ENCODE measurements at regions not wholly inside any gene's neighbourhood (a gene's known extent, or its start where the extent isn't known, plus 50 kb on each side); places are given as distances from the start of the nearest gene placed in this dataset.

DNA sequence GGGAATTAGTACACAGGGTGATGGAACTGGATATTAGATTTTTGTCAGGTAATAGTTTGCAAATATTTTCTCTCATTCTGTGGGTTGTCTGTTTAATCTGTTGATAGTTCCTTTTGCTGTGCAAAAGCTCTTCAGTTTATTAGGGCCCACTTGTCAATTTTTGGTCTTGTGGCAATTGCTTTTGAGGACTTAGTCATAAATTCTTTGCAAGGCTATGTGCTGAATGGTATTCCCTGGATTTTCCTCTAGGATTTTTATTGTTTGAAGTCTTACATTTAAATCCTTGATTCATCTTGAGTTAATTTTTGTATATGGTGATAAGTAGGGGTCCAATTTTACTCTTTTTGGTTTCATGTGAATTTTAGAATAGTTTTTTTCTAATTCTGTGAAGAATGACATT lies 111.3 kb downstream of the ARRDC4 start (continued):
- TF ChIP-seq, protein P1, sequence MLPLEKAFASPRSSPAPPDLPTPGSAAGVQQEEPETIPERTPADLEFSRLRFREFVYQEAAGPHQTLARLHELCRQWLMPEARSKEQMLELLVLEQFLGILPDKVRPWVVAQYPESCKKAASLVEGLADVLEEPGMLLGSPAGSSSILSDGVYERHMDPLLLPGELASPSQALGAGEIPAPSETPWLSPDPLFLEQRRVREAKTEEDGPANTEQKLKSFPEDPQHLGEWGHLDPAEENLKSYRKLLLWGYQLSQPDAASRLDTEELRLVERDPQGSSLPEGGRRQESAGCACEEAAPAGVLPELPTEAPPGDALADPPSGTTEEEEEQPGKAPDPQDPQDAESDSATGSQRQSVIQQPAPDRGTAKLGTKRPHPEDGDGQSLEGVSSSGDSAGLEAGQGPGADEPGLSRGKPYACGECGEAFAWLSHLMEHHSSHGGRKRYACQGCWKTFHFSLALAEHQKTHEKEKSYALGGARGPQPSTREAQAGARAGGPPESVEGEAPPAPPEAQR (CRISPR knock-in tag; IDR thresholded peaks at IDR 0.05), result no peak
- TF ChIP-seq ZNF219 (CRISPR knock-in tag; IDR thresholded peaks at IDR 0.05; ENCODE audit: borderline replicate concordance) (no peak), CREB1 (CRISPR knock-in tag; IDR thresholded peaks at IDR 0.05) (no peak), FOXP1 (CRISPR knock-in tag; IDR thresholded peaks at IDR 0.05; ENCODE audit: borderline replicate concordance) (no peak), ZBTB21 (CRISPR knock-in tag; IDR thresholded peaks at IDR 0.05; ENCODE audit: borderline replicate concordance) (no peak), FOXJ3 (CRISPR knock-in tag; IDR thresholded peaks at IDR 0.05; ENCODE audit: borderline replicate concordance) (no peak), SP1 (CRISPR knock-in tag; conservative IDR thresholded peaks at IDR 0.05) (no peak)
- TF ChIP-seq, protein P2, sequence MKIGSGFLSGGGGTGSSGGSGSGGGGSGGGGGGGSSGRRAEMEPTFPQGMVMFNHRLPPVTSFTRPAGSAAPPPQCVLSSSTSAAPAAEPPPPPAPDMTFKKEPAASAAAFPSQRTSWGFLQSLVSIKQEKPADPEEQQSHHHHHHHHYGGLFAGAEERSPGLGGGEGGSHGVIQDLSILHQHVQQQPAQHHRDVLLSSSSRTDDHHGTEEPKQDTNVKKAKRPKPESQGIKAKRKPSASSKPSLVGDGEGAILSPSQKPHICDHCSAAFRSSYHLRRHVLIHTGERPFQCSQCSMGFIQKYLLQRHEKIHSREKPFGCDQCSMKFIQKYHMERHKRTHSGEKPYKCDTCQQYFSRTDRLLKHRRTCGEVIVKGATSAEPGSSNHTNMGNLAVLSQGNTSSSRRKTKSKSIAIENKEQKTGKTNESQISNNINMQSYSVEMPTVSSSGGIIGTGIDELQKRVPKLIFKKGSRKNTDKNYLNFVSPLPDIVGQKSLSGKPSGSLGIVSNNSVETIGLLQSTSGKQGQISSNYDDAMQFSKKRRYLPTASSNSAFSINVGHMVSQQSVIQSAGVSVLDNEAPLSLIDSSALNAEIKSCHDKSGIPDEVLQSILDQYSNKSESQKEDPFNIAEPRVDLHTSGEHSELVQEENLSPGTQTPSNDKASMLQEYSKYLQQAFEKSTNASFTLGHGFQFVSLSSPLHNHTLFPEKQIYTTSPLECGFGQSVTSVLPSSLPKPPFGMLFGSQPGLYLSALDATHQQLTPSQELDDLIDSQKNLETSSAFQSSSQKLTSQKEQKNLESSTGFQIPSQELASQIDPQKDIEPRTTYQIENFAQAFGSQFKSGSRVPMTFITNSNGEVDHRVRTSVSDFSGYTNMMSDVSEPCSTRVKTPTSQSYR (CRISPR knock-in tag; IDR thresholded peaks at IDR 0.05), result no peak
- TF ChIP-seq, protein P3, sequence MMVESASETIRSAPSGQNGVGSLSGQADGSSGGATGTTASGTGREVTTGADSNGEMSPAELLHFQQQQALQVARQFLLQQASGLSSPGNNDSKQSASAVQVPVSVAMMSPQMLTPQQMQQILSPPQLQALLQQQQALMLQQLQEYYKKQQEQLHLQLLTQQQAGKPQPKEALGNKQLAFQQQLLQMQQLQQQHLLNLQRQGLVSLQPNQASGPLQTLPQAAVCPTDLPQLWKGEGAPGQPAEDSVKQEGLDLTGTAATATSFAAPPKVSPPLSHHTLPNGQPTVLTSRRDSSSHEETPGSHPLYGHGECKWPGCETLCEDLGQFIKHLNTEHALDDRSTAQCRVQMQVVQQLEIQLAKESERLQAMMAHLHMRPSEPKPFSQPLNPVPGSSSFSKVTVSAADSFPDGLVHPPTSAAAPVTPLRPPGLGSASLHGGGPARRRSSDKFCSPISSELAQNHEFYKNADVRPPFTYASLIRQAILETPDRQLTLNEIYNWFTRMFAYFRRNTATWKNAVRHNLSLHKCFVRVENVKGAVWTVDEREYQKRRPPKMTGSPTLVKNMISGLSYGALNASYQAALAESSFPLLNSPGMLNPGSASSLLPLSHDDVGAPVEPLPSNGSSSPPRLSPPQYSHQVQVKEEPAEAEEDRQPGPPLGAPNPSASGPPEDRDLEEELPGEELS (CRISPR knock-in tag; IDR thresholded peaks at IDR 0.05), result no peak
- TF ChIP-seq, protein P4, sequence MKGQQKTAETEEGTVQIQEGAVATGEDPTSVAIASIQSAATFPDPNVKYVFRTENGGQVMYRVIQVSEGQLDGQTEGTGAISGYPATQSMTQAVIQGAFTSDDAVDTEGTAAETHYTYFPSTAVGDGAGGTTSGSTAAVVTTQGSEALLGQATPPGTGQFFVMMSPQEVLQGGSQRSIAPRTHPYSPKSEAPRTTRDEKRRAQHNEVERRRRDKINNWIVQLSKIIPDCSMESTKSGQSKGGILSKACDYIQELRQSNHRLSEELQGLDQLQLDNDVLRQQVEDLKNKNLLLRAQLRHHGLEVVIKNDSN (CRISPR knock-in tag; IDR thresholded peaks at IDR 0.05), result no peak
- TF ChIP-seq, protein P5, sequence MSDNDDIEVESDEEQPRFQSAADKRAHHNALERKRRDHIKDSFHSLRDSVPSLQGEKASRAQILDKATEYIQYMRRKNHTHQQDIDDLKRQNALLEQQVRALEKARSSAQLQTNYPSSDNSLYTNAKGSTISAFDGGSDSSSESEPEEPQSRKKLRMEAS (CRISPR knock-in tag; IDR thresholded peaks at IDR 0.05), result no peak
- TF ChIP-seq, protein P6, sequence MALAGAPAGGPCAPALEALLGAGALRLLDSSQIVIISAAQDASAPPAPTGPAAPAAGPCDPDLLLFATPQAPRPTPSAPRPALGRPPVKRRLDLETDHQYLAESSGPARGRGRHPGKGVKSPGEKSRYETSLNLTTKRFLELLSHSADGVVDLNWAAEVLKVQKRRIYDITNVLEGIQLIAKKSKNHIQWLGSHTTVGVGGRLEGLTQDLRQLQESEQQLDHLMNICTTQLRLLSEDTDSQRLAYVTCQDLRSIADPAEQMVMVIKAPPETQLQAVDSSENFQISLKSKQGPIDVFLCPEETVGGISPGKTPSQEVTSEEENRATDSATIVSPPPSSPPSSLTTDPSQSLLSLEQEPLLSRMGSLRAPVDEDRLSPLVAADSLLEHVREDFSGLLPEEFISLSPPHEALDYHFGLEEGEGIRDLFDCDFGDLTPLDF (CRISPR knock-in tag; IDR thresholded peaks at IDR 0.05), result no peak
- TF ChIP-seq, protein P7, sequence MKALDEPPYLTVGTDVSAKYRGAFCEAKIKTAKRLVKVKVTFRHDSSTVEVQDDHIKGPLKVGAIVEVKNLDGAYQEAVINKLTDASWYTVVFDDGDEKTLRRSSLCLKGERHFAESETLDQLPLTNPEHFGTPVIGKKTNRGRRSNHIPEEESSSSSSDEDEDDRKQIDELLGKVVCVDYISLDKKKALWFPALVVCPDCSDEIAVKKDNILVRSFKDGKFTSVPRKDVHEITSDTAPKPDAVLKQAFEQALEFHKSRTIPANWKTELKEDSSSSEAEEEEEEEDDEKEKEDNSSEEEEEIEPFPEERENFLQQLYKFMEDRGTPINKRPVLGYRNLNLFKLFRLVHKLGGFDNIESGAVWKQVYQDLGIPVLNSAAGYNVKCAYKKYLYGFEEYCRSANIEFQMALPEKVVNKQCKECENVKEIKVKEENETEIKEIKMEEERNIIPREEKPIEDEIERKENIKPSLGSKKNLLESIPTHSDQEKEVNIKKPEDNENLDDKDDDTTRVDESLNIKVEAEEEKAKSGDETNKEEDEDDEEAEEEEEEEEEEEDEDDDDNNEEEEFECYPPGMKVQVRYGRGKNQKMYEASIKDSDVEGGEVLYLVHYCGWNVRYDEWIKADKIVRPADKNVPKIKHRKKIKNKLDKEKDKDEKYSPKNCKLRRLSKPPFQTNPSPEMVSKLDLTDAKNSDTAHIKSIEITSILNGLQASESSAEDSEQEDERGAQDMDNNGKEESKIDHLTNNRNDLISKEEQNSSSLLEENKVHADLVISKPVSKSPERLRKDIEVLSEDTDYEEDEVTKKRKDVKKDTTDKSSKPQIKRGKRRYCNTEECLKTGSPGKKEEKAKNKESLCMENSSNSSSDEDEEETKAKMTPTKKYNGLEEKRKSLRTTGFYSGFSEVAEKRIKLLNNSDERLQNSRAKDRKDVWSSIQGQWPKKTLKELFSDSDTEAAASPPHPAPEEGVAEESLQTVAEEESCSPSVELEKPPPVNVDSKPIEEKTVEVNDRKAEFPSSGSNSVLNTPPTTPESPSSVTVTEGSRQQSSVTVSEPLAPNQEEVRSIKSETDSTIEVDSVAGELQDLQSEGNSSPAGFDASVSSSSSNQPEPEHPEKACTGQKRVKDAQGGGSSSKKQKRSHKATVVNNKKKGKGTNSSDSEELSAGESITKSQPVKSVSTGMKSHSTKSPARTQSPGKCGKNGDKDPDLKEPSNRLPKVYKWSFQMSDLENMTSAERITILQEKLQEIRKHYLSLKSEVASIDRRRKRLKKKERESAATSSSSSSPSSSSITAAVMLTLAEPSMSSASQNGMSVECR (CRISPR knock-in tag; IDR thresholded peaks at IDR 0.05; ENCODE audit: borderline replicate concordance), result no peak

DNA sequence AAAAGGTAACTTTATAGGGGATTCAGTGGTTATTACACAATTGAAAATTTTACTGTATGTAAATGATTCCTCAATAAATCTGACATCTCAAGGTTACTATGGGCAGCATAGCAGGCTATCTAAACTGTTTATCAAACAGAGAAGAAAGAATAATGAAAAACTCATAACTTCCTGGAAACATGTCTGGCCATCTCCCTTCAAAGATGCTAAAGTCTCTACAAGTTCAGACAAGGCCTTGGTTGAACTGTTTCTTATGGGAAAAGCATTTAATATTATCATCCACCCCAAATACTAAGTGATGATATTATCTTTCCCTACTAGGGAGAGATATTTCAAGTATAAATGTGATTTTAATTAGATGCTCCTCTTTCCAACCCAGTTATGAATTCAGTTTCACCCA lies 114.9 kb downstream of the ARRDC4 start:
- peaks cover 6% of the 10 kb centered on the region for H3K9me3 Mint-ChIP-seq
- DNase-seq (ENCODE audit: low spot score) (no peak), ATAC-seq (no peak)
- H3K4me1 Mint-ChIP-seq, result peaks cover 12% of the 10 kb centered on the region
- no peak overlapping the region for H3K4me3 Mint-ChIP-seq
- POLR2A ChIA-PET, result no interaction called here
- H3K36me3 Mint-ChIP-seq, result no peaks in the 10 kb centered on the region
- no peak overlapping the region for H3K27ac Mint-ChIP-seq
- no peaks in the 10 kb centered on the region for H3K27me3 Mint-ChIP-seq (ENCODE audit: low read depth)
- TF ChIP-seq, protein P8, sequence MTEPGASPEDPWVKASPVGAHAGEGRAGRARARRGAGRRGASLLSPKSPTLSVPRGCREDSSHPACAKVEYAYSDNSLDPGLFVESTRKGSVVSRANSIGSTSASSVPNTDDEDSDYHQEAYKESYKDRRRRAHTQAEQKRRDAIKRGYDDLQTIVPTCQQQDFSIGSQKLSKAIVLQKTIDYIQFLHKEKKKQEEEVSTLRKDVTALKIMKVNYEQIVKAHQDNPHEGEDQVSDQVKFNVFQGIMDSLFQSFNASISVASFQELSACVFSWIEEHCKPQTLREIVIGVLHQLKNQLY (CRISPR knock-in tag; IDR thresholded peaks at IDR 0.05), result no peak
- TF ChIP-seq HMGA2 (CRISPR knock-in tag; IDR thresholded peaks at IDR 0.05), result no peak
- TF ChIP-seq ZNF121 (CRISPR knock-in tag; IDR thresholded peaks at IDR 0.05), result no peak
- no peak for TF ChIP-seq ZNF396 (CRISPR knock-in tag; IDR thresholded peaks at IDR 0.05; ENCODE audit: borderline replicate concordance)
- CTCF ChIA-PET, result no interaction called here

Data from WTC11 (cell line).